Eye (tissue), 1 donor: ENCODE measurements at regions not wholly inside any gene's neighbourhood (a gene's known extent, or its start where the extent isn't known, plus 50 kb on each side); places are given as distances from the start of the nearest gene placed in this dataset.

Source experiments
- DNase-seq: peaks from one replicate; pipeline ENCODE4 v3.0.0-alpha.2; 2015

- peak; percentile 55 for DNase-seq
Measured at GRCh38 chr2:64222351-64222750, 78.1 kb upstream of the PELI1 start.

- DNase-seq: no peak
Measured at GRCh38 chr2:64223055-64223454, 78.8 kb upstream of the PELI1 start.

- no peak for DNase-seq
Measured at GRCh38 chr2:64225491-64225890, 81.3 kb upstream of the PELI1 start.

GRCh38 chr2:64226611-64227010 lies 82.4 kb upstream of the PELI1 start:
- no peak for DNase-seq

GRCh38 chr2:64227603-64228125 lies 83.4 kb upstream of the PELI1 start:
- no peak for DNase-seq

GRCh38 chr2:64228126-64228678 lies 84.0 kb upstream of the PELI1 start:
- peak; percentile 96 for DNase-seq

GRCh38 chr2:64228918-64229317 lies 84.7 kb upstream of the PELI1 start:
- no peak for DNase-seq

- DNase-seq: no peak
Measured at GRCh38 chr2:64230540-64230939, 86.3 kb upstream of the PELI1 start.

GRCh38 chr2:64232266-64232665 lies 88.0 kb upstream of the PELI1 start:
- DNase-seq: no peak

- DNase-seq: no peak
Measured at GRCh38 chr2:64233376-64233922, 89.2 kb upstream of the PELI1 start.

- no peak for DNase-seq
Measured at GRCh38 chr2:64234150-64234549, 89.9 kb upstream of the PELI1 start.

GRCh38 chr2:64234785-64235184 lies 90.6 kb upstream of the PELI1 start:
- DNase-seq: no peak

- no peak for DNase-seq
Measured at GRCh38 chr2:64237266-64237665, 93.0 kb upstream of the PELI1 start.

GRCh38 chr2:64238799-64239198 lies 94.6 kb upstream of the PELI1 start:
- no peak for DNase-seq

- no peak for DNase-seq
Measured at GRCh38 chr2:64243081-64244036, 99.1 kb upstream of the PELI1 start.

GRCh38 chr2:64244037-64244416 lies 99.8 kb upstream of the PELI1 start:
- no peak for DNase-seq

GRCh38 chr2:64245631-64246030 lies 101.4 kb upstream of the PELI1 start:
- DNase-seq: no peak

GRCh38 chr2:64246962-64247361 lies 102.7 kb upstream of the PELI1 start:
- no peak for DNase-seq

- DNase-seq: no peak
Measured at GRCh38 chr2:64249426-64249825, 105.2 kb upstream of the PELI1 start.

GRCh38 chr2:64250063-64250462 lies 105.8 kb upstream of the PELI1 start:
- DNase-seq: no peak

- no peak for DNase-seq
Measured at GRCh38 chr2:64250751-64251423, 106.7 kb upstream of the PELI1 start.

- no peak for DNase-seq
Measured at GRCh38 chr2:64251497-64252250, 107.5 kb upstream of the PELI1 start.
